ENCODE measurements at regions not wholly inside any gene's neighbourhood (a gene's known extent, or its start where the extent isn't known, plus 50 kb on each side); places are given as distances from the start of the nearest gene placed in this dataset.
A peak's percentile ranks its signal among the peaks of the same experiment; 100 is the strongest.

- Mint-ChIP-seq H3K27ac (no peak overlapping the region), H3K27me3 (peaks cover 10% of the 10 kb centered on the region), H3K4me1 (ENCODE audit: unreplicated experiment) (peaks cover 38% of the 10 kb centered on the region), H3K36me3 (no peaks in the 10 kb centered on the region), H3K9me3 (no peaks in the 10 kb centered on the region), H3K4me3 (no peak overlapping the region)
- no peak for TF ChIP-seq CTCF (conservative IDR thresholded peaks at IDR 0.05)
- DNase-seq (ENCODE audit: extremely low spot score, unreplicated experiment), result no peak
These were observed 156.3 kb downstream of the GASK1B start for GRCh38 chr4:158016511-158016910.

GRCh38 chr4:158015241-158015640 lies 157.6 kb downstream of the GASK1B start:
- H3K4me1 Mint-ChIP-seq (ENCODE audit: unreplicated experiment), result peaks cover 32% of the 10 kb centered on the region
- no peak overlapping the region for H3K4me3 Mint-ChIP-seq
- H3K36me3 Mint-ChIP-seq, result no peaks in the 10 kb centered on the region
- no peak overlapping the region for H3K27ac Mint-ChIP-seq
- no peak for TF ChIP-seq CTCF (conservative IDR thresholded peaks at IDR 0.05)
- H3K27me3 Mint-ChIP-seq, result peaks cover 15% of the 10 kb centered on the region
- no peak for DNase-seq (ENCODE audit: extremely low spot score, unreplicated experiment)
- no peaks in the 10 kb centered on the region for H3K9me3 Mint-ChIP-seq

- peaks cover 27% of the 10 kb centered on the region for H3K4me1 Mint-ChIP-seq (ENCODE audit: unreplicated experiment)
- DNase-seq (ENCODE audit: extremely low spot score, unreplicated experiment), result no peak
- H3K9me3 Mint-ChIP-seq, result peaks cover 3% of the 10 kb centered on the region
- H3K27me3 Mint-ChIP-seq, result peaks cover 18% of the 10 kb centered on the region
- H3K27ac Mint-ChIP-seq, result no peak overlapping the region
- H3K4me3 Mint-ChIP-seq, result no peak overlapping the region
- TF ChIP-seq CTCF (conservative IDR thresholded peaks at IDR 0.05), result no peak
- no peaks in the 10 kb centered on the region for H3K36me3 Mint-ChIP-seq
These were observed 159.0 kb downstream of the GASK1B start for GRCh38 chr4:158013858-158014257.

- TF ChIP-seq CTCF (conservative IDR thresholded peaks at IDR 0.05), result no peak
- Mint-ChIP-seq H3K9me3 (peaks cover 7% of the 10 kb centered on the region), H3K4me1 (ENCODE audit: unreplicated experiment) (peaks cover 18% of the 10 kb centered on the region), H3K27me3 (peaks cover 17% of the 10 kb centered on the region), H3K36me3 (no peaks in the 10 kb centered on the region), H3K4me3 (peak overlapping the region; percentile 9), H3K27ac (no peak overlapping the region)
- DNase-seq (ENCODE audit: extremely low spot score, unreplicated experiment), result no peak
These were observed 162.5 kb downstream of the GASK1B start for GRCh38 chr4:158010361-158010760.

- H3K27ac Mint-ChIP-seq, result peak overlapping the region; percentile 5
- DNase-seq (ENCODE audit: extremely low spot score, unreplicated experiment), result no peak
- H3K27me3 Mint-ChIP-seq, result peaks cover 29% of the 10 kb centered on the region
These were observed 164.1 kb downstream of the GASK1B start for GRCh38 chr4:158008551-158009218.

More at GRCh38 chr4:158008551-158009218, 164.1 kb downstream of the GASK1B start:
- H3K4me1 Mint-ChIP-seq (ENCODE audit: unreplicated experiment), result peaks cover 18% of the 10 kb centered on the region
- H3K36me3 Mint-ChIP-seq, result no peaks in the 10 kb centered on the region
- peaks cover 7% of the 10 kb centered on the region for H3K9me3 Mint-ChIP-seq
- TF ChIP-seq CTCF (conservative IDR thresholded peaks at IDR 0.05), result no peak
- no peak overlapping the region for H3K4me3 Mint-ChIP-seq
